ENCODE measurements at regions not wholly inside any gene's neighbourhood (a gene's known extent, or its start where the extent isn't known, plus 50 kb on each side); places are given as distances from the start of the nearest gene placed in this dataset.

- Histone ChIP-seq H3K27me3 (ENCODE audit: insufficient read depth) (no peaks in the 10 kb centered on the region), H3K27ac (ENCODE audit: low read depth) (no peak overlapping the region), H3K9me2 (ENCODE audit: insufficient read depth) (no peaks in the 10 kb centered on the region; the same call in 1 of the 2 replicates), H3K4me1 (ENCODE audit: insufficient read depth) (no peaks in the 10 kb centered on the region), H3F3A (replicated peaks; ENCODE audit: low read depth) (no peaks in the 10 kb centered on the region), H3K36me3 (ENCODE audit: insufficient read depth) (no peaks in the 10 kb centered on the region), H3K4me3 (no peak overlapping the region), H3K4me2 (no peak overlapping the region), H4K20me1 (replicated peaks; ENCODE audit: insufficient read depth) (no peaks in the 10 kb centered on the region), H3K79me2 (replicated peaks; ENCODE audit: insufficient read depth) (no peaks in the 10 kb centered on the region), H2AFZ (no peak overlapping the region)
- Mint-ChIP-seq H3K27ac (no peak overlapping the region), H3K36me3 (ENCODE audit: low read depth) (no peaks in the 10 kb centered on the region), H3K4me3 (no peak overlapping the region), H3K9me3 (peaks cover 3% of the 10 kb centered on the region; the same call in 1 of the 3 replicates), H3K27me3 (ENCODE audit: insufficient read depth, low read depth, poor library complexity) (peaks cover 4% of the 10 kb centered on the region), H3K4me1 (no peaks in the 10 kb centered on the region)
- TF ChIP-seq NANOG (IDR thresholded peaks at IDR 0.05; ENCODE audit: borderline replicate concordance) (no peak), POLR2AphosphoS5 (IDR thresholded peaks at IDR 0.05; ENCODE audit: low read depth) (no peak), STAT1 (IDR thresholded peaks at IDR 0.05; ENCODE audit: unreplicated experiment) (no peak), REST (IDR thresholded peaks at IDR 0.05; ENCODE audit: unreplicated experiment) (no peak), CREB1 (CRISPR knock-in tag; IDR thresholded peaks at IDR 0.05; ENCODE audit: low read depth) (no peak), ZNF331 (CRISPR knock-in tag; IDR thresholded peaks at IDR 0.05; ENCODE audit: low read depth) (no peak), JUNB (IDR thresholded peaks at IDR 0.05; ENCODE audit: unreplicated experiment) (no peak), ZNF114 (CRISPR knock-in tag; IDR thresholded peaks at IDR 0.05) (no peak), EZH2 (IDR thresholded peaks at IDR 0.05; ENCODE audit: low read depth, unreplicated experiment) (no peak), EZH2phosphoT487 (IDR thresholded peaks at IDR 0.05; ENCODE audit: unreplicated experiment) (no peak)
- TF ChIP-seq, protein P1, sequence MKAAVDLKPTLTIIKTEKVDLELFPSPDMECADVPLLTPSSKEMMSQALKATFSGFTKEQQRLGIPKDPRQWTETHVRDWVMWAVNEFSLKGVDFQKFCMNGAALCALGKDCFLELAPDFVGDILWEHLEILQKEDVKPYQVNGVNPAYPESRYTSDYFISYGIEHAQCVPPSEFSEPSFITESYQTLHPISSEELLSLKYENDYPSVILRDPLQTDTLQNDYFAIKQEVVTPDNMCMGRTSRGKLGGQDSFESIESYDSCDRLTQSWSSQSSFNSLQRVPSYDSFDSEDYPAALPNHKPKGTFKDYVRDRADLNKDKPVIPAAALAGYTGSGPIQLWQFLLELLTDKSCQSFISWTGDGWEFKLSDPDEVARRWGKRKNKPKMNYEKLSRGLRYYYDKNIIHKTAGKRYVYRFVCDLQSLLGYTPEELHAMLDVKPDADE (IDR thresholded peaks at IDR 0.05) = no peak
- TF ChIP-seq, protein P2, sequence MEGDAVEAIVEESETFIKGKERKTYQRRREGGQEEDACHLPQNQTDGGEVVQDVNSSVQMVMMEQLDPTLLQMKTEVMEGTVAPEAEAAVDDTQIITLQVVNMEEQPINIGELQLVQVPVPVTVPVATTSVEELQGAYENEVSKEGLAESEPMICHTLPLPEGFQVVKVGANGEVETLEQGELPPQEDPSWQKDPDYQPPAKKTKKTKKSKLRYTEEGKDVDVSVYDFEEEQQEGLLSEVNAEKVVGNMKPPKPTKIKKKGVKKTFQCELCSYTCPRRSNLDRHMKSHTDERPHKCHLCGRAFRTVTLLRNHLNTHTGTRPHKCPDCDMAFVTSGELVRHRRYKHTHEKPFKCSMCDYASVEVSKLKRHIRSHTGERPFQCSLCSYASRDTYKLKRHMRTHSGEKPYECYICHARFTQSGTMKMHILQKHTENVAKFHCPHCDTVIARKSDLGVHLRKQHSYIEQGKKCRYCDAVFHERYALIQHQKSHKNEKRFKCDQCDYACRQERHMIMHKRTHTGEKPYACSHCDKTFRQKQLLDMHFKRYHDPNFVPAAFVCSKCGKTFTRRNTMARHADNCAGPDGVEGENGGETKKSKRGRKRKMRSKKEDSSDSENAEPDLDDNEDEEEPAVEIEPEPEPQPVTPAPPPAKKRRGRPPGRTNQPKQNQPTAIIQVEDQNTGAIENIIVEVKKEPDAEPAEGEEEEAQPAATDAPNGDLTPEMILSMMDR (conservative IDR thresholded peaks at IDR 0.05; ENCODE audit: low read depth in 2 of 2) = no peak
- ATAC-seq (no peak), DNase-seq (ENCODE audit: low spot score) (no peak)
Measured at GRCh38 chr1:112105557-112105956, 116.1 kb upstream of the KCND3 start.
